ENCODE measurements at regions not wholly inside any gene's neighbourhood (a gene's known extent, or its start where the extent isn't known, plus 50 kb on each side); places are given as distances from the start of the nearest gene placed in this dataset.

- no peak overlapping the region for H3K4me3 ChIP-seq (ENCODE audit: low read length)
- TF ChIP-seq CTCF (IDR thresholded peaks at IDR 0.05; ENCODE audit: insufficient read depth, low read depth, low read length, missing control alignments) = no peak
- no peak for DNase-seq (ENCODE audit: low read depth)
Measured at GRCh38 chr18:28476302-28476701, 299.4 kb upstream of the CDH2 start.

- TF ChIP-seq CTCF (IDR thresholded peaks at IDR 0.05; ENCODE audit: insufficient read depth, low read depth, low read length, missing control alignments) = no peak
- H3K4me3 ChIP-seq (ENCODE audit: low read length) = no peak overlapping the region
- DNase-seq (ENCODE audit: low read depth) = peak; percentile 75
Measured at GRCh38 chr18:28469946-28470345, 293.0 kb upstream of the CDH2 start.

GRCh38 chr18:28468901-28469300 lies 292.0 kb upstream of the CDH2 start:
- TF ChIP-seq CTCF (IDR thresholded peaks at IDR 0.05; ENCODE audit: insufficient read depth, low read depth, low read length, missing control alignments) = no peak
- no peak overlapping the region for H3K4me3 ChIP-seq (ENCODE audit: low read length)
- DNase-seq (ENCODE audit: low read depth) = no peak

GRCh38 chr18:28466204-28466603 lies 289.3 kb upstream of the CDH2 start:
- H3K4me3 ChIP-seq (ENCODE audit: low read length) = no peak overlapping the region
- no peak for DNase-seq (ENCODE audit: low read depth)
- no peak for TF ChIP-seq CTCF (IDR thresholded peaks at IDR 0.05; ENCODE audit: insufficient read depth, low read depth, low read length, missing control alignments)

- DNase-seq (ENCODE audit: low read depth) = peak; percentile 73
- TF ChIP-seq CTCF (IDR thresholded peaks at IDR 0.05; ENCODE audit: insufficient read depth, low read depth, low read length, missing control alignments) = no peak
- H3K4me3 ChIP-seq (ENCODE audit: low read length) = no peak overlapping the region
Measured at GRCh38 chr18:28459587-28459986, 282.7 kb upstream of the CDH2 start.

DNA sequence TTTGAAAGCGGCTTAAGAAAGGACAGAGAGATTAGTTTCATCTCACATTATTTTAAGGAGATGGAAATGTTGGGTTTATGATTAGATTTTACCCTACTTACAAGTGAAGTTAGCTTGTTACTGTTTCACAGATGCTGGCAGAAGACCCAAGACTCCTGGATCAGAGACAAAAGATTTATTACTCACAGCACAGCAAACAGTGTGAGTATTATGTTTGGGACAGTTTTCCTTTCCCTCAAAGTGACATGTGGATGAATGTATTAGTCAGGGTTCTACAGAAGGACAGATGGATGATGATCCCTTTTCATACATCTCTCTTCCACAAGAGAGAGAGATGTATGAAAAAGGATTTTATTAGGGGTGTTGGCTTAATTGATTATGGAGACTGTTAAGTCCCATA lies 281.8 kb upstream of the CDH2 start:
- no peak for DNase-seq (ENCODE audit: low read depth)
- no peak for TF ChIP-seq CTCF (IDR thresholded peaks at IDR 0.05; ENCODE audit: insufficient read depth, low read depth, low read length, missing control alignments)
- H3K4me3 ChIP-seq (ENCODE audit: low read length) = no peak overlapping the region

DNA sequence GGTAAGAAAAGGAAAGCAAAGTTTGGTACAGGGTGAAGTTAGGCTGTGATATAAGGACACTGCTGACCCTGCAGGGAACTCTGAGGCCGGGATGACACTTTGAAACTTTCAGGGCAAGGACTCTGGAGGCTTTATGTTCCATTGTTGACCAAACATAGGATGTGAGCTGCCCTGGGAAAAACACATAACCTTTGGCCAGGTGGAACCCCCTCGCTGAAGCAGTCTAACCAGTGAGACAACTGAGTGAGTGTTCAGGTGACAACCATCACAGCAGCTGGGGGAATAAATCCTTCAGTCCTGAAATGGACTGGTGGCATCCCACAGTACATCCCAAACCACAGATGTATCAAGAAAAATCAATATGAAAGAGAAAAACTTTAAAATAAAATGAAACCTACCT lies 280.9 kb upstream of the CDH2 start:
- no peak overlapping the region for H3K4me3 ChIP-seq (ENCODE audit: low read length)
- DNase-seq (ENCODE audit: low read depth) = no peak
- TF ChIP-seq CTCF (IDR thresholded peaks at IDR 0.05; ENCODE audit: insufficient read depth, low read depth, low read length, missing control alignments) = no peak
